H9 (cell line): ENCODE measurements at regions not wholly inside any gene's neighbourhood (a gene's known extent, or its start where the extent isn't known, plus 50 kb on each side); places are given as distances from the start of the nearest gene placed in this dataset.

Experiments
- DNase-seq: peaks from one replicate; pipeline ENCODE4 v3.0.0-alpha.2; 2017
- H2AFZ ChIP-seq: one replicate; pipeline ENCODE4 v1.6.1; 2013; ENCODE audit warnings: mild to moderate bottlenecking, low read length, control low read depth, moderate library complexity
- H2AK5ac ChIP-seq: 2 replicates; pipeline ENCODE4 v1.6.1; 2013; ENCODE audit warnings: low read length, control low read depth, mixed read lengths; ENCODE audit not compliant: insufficient read length
- H2BK120ac ChIP-seq: one replicate; pipeline ENCODE4 v1.6.1; 2013; ENCODE audit warnings: low read depth, mild to moderate bottlenecking, low read length, control low read depth, inconsistent platforms; ENCODE audit not compliant: poor library complexity, severe bottlenecking
- H2BK12ac ChIP-seq: 2 replicates; pipeline ENCODE4 v1.6.1; 2013; ENCODE audit warnings: low read length, control low read depth, mixed read lengths, low read depth; ENCODE audit not compliant: insufficient read length
- H2BK15ac ChIP-seq: 2 replicates; pipeline ENCODE4 v1.6.1; 2013; ENCODE audit warnings: low read depth, low read length, control low read depth
- H2BK20ac ChIP-seq: one replicate; pipeline ENCODE4 v1.6.1; 2013; ENCODE audit warnings: low read depth, mild to moderate bottlenecking, low read length, control low read depth, inconsistent platforms; ENCODE audit not compliant: poor library complexity, severe bottlenecking
- H2BK5ac ChIP-seq: 2 replicates; pipeline ENCODE4 v1.6.1; 2013; ENCODE audit warnings: low read length, control low read depth, mixed read lengths; ENCODE audit not compliant: insufficient read length
- H3K14ac ChIP-seq: 2 replicates; pipeline ENCODE4 v1.6.1; 2013; ENCODE audit warnings: low read length, control low read depth; ENCODE audit not compliant: insufficient read depth
- H3K18ac ChIP-seq: 2 replicates; pipeline ENCODE4 v1.6.1; 2013; ENCODE audit warnings: low read depth, mild to moderate bottlenecking, mixed read lengths, low read length, control low read depth; ENCODE audit not compliant: insufficient read length
- H3K23ac ChIP-seq: 2 replicates; pipeline ENCODE4 v1.6.1; 2013; ENCODE audit warnings: low read length, control low read depth, mixed read lengths, low read depth; ENCODE audit not compliant: insufficient read length
- H3K23me2 ChIP-seq: 2 replicates; pipeline ENCODE4 v1.6.1; 2013; ENCODE audit warnings: low read depth, mild to moderate bottlenecking, mixed read lengths, low read length, control low read depth; ENCODE audit not compliant: insufficient read length, poor library complexity, severe bottlenecking
- H3K27ac ChIP-seq: 2 replicates; pipeline ENCODE4 v1.5.1; 2013; ENCODE audit warnings: low read length, control low read depth, mixed read lengths, low read depth; ENCODE audit not compliant: insufficient read length
- H3K27me3 ChIP-seq: 2 replicates; pipeline ENCODE4 v1.6.1; 2013; ENCODE audit warnings: low read length, control low read depth, inconsistent platforms; ENCODE audit not compliant: insufficient read depth
- H3K4ac ChIP-seq: 2 replicates; pipeline ENCODE4 v1.6.1; 2013; ENCODE audit warnings: low read depth, mild to moderate bottlenecking, control low read depth, inconsistent platforms, low read length, moderate library complexity
- H3K4me1 ChIP-seq: 2 replicates; pipeline ENCODE4 v1.6.1; 2013; ENCODE audit warnings: low read length, control low read depth, inconsistent platforms; ENCODE audit not compliant: insufficient read depth
- H3K4me2 ChIP-seq: 2 replicates; pipeline ENCODE4 v1.6.1; 2013; ENCODE audit warnings: low read length, control low read depth, mixed read lengths; ENCODE audit not compliant: insufficient read length, insufficient read depth
- H3K56ac ChIP-seq: 2 replicates; pipeline ENCODE4 v1.6.1; 2013; ENCODE audit warnings: low read depth, mild to moderate bottlenecking, mixed read lengths, low read length, control low read depth; ENCODE audit not compliant: insufficient read length
- H3K79me1 ChIP-seq: 2 replicates; pipeline ENCODE4 v1.6.1; 2013; ENCODE audit warnings: low read depth, mild to moderate bottlenecking, moderate library complexity, low read length, control low read depth, inconsistent platforms; ENCODE audit not compliant: insufficient read depth, poor library complexity, severe bottlenecking
- H3K79me2 ChIP-seq: 2 replicates; pipeline ENCODE4 v1.6.1; 2013; ENCODE audit warnings: low read length, control low read depth, inconsistent platforms; ENCODE audit not compliant: insufficient read depth
- H3K9ac ChIP-seq: 2 replicates; pipeline ENCODE4 v1.6.1; 2013; ENCODE audit warnings: low read length, control low read depth, mixed read lengths; ENCODE audit not compliant: insufficient read length; ENCODE audit errors: extremely low read depth
- H3K9me3 ChIP-seq: one replicate; pipeline ENCODE4 v1.6.1; 2013; ENCODE audit warnings: low read depth, low read length, inconsistent platforms; ENCODE audit not compliant: control insufficient read depth
- H3T11ph ChIP-seq: one replicate; pipeline ENCODE4 v1.6.1; 2013; ENCODE audit warnings: mild to moderate bottlenecking, low read length, control low read depth, inconsistent platforms
- H4K20me1 ChIP-seq: one replicate; pipeline ENCODE4 v1.6.1; 2013; ENCODE audit not compliant: control insufficient read depth, insufficient read length, insufficient read depth
- H4K5ac ChIP-seq: 2 replicates; pipeline ENCODE4 v1.6.1; 2013; ENCODE audit warnings: low read depth, mild to moderate bottlenecking, mixed read lengths, low read length, control low read depth; ENCODE audit not compliant: insufficient read length
- H4K8ac ChIP-seq: replicated peaks from 2 replicates; pipeline ENCODE4 v1.6.1; 2013; ENCODE audit warnings: low read length, control low read depth, mixed read lengths, low read depth; ENCODE audit not compliant: insufficient read length
- H4K91ac ChIP-seq: 2 replicates; pipeline ENCODE4 v1.6.1; 2013; ENCODE audit warnings: low read depth, mild to moderate bottlenecking, moderate library complexity, mixed read lengths, low read length, control low read depth; ENCODE audit not compliant: insufficient read length
- H3K27ac Mint-ChIP-seq, 3 experiments: 2 replicates in 2 of 3; 3 replicates in 1 of 3; pipeline ENCODE4 v1.8.0; 2020 to 2021; ENCODE audit warnings: mixed read lengths in 3 of 3, mild to moderate bottlenecking in 1 of 3, moderate library complexity in 1 of 3
- H3K27me3 Mint-ChIP-seq: 2 replicates; pipeline ENCODE4 v1.8.0; 2021; ENCODE audit warnings: low read depth, mild to moderate bottlenecking, moderate library complexity, mixed read lengths
- H3K36me3 Mint-ChIP-seq, 3 experiments: 2 replicates in 2 of 3; 3 replicates in 1 of 3; pipeline ENCODE4 v1.8.0; 2020 to 2021; ENCODE audit warnings: low read depth in 3 of 3, mixed read lengths in 3 of 3; ENCODE audit not compliant: insufficient read depth in 1 of 3
- H3K4me1 Mint-ChIP-seq, 2 experiments: 2 replicates each; pipeline ENCODE4 v1.8.0; 2020; ENCODE audit warnings: mixed read lengths in 2 of 2
- H3K4me3 Mint-ChIP-seq, 2 experiments: 2 replicates in 1 of 2; 3 replicates in 1 of 2; pipeline ENCODE4 v1.8.0; 2020 to 2021; ENCODE audit warnings: mild to moderate bottlenecking in 2 of 2, mixed read lengths in 2 of 2, moderate library complexity in 1 of 2
- H3K9me3 Mint-ChIP-seq, 2 experiments: 2 replicates in 1 of 2; 3 replicates in 1 of 2; pipeline ENCODE4 v1.8.0; 2020; ENCODE audit warnings: mild to moderate bottlenecking in 2 of 2, mixed read lengths in 2 of 2, moderate library complexity in 1 of 2
- CTCF ChIP-seq: fragments of 200-600 bp; sonication (generic); conservative IDR thresholded peaks from 3 replicates; pipeline ENCODE4 v1.8.0; 2021; ENCODE audit warnings: antibody characterized with exemption, mild to moderate bottlenecking
- WGBS: extraction: QIAGEN DNeasy Blood & Tissue Kit; methylation state at CpG from one replicate; pipeline ENCODE4 v1.1.7; 2013; ENCODE audit warnings: missing lambda C conversion rate, low lambda C conversion rate, mixed read lengths; ENCODE audit not compliant: insufficient read length; ENCODE audit errors: extremely low coverage; 5-methylcytosine and 5-hydroxymethylcytosine counted together

GRCh38 chr7:153530441-153530840 is 521.8 kb upstream of the DPP6 start:
- H3T11ph ChIP-seq, result no peak overlapping the region
- no peak overlapping the region for H3K14ac ChIP-seq
- no peak overlapping the region for H2BK5ac ChIP-seq
- WGBS, result no CpG with 5 or more reads among the region's 9 CpGs
- peaks cover 32% of the 10 kb centered on the region for H3K9me3 ChIP-seq
- peaks cover 90 to 93% of the 10 kb centered on the region in 2 experiments for H3K9me3 Mint-ChIP-seq
- H4K20me1 ChIP-seq, result no peaks in the 10 kb centered on the region
- H3K36me3 Mint-ChIP-seq, result peaks cover 14 to 30% (median 27%) of the 10 kb centered on the region in 3 experiments; a peak in 6 of 7 replicates
- H2BK15ac ChIP-seq, result no peak overlapping the region
- no peak for TF ChIP-seq CTCF
- H3K27ac ChIP-seq, result no peak overlapping the region
- H2BK20ac ChIP-seq, result no peak overlapping the region
- H3K4me1 ChIP-seq, result no peaks in the 10 kb centered on the region
- no peak overlapping the region for H4K8ac ChIP-seq
- H4K91ac ChIP-seq, result no peak overlapping the region
- no peak overlapping the region for H2AK5ac ChIP-seq
- H3K4ac ChIP-seq, result no peak overlapping the region
- H3K27ac Mint-ChIP-seq, result no peak overlapping the region
- no peaks in the 10 kb centered on the region for H3K4me1 Mint-ChIP-seq
- no peaks in the 10 kb centered on the region for H3K79me2 ChIP-seq
- DNase-seq, result no peak
- H4K5ac ChIP-seq, result no peak overlapping the region
- no peak overlapping the region for H3K18ac ChIP-seq
- H3K56ac ChIP-seq, result no peak overlapping the region
- no peak overlapping the region for H2BK120ac ChIP-seq
- no peak overlapping the region for H3K4me2 ChIP-seq
- H3K27me3 ChIP-seq, result no peaks in the 10 kb centered on the region
- no peak overlapping the region for H2AFZ ChIP-seq
- no peak overlapping the region; a peak in 1 of 5 replicates for H3K4me3 Mint-ChIP-seq
- no peaks in the 10 kb centered on the region for H3K23me2 ChIP-seq
- no peak overlapping the region for H3K23ac ChIP-seq
- H2BK12ac ChIP-seq, result no peak overlapping the region
- no peaks in the 10 kb centered on the region for H3K79me1 ChIP-seq
- H3K27me3 Mint-ChIP-seq, result peaks cover 2% of the 10 kb centered on the region; the same call in 1 of the 2 replicates
- H3K9ac ChIP-seq, result no peak overlapping the region
